OCI-LY3 (cell line): ENCODE measurements at regions not wholly inside any gene's neighbourhood (a gene's known extent, or its start where the extent isn't known, plus 50 kb on each side); places are given as distances from the start of the nearest gene placed in this dataset.

ENCODE experiments used
- H2AFZ ChIP-seq: fragments of 200-600, 300-600 bp; shearing (Covaris generic); 2 replicates; pipeline ENCODE4 v1.6.0; 2014; ENCODE audit warnings: antibody characterized with exemption, low read depth, low read length
- H3K27ac ChIP-seq: fragments of 200-600, 300-600 bp; sonication (generic); 2 replicates; pipeline ENCODE4 v1.5.1; 2014; ENCODE audit warnings: mild to moderate bottlenecking, low read length, moderate library complexity, mixed read lengths
- H3K27me3 ChIP-seq: fragments of 200-600, 300-600 bp; sonication (generic); 2 replicates; pipeline ENCODE4 v1.6.1; 2014; ENCODE audit warnings: low read depth, low read length, mixed read lengths
- H3K36me3 ChIP-seq: fragments of 200-600, 300-600 bp; sonication (generic); replicated peaks from 2 replicates; pipeline ENCODE3; 2014; ENCODE audit warnings: low read depth, low read length, mixed read lengths
- H3K4me1 ChIP-seq: fragments of 300-600, 200-600 bp; sonication (generic); 2 replicates; pipeline ENCODE4 v1.6.1; 2014; ENCODE audit warnings: low read length, mixed read lengths
- H3K4me2 ChIP-seq: fragments of 200-600, 300-600 bp; sonication (generic); 2 replicates; pipeline ENCODE4 v1.6.1; 2014; ENCODE audit warnings: low read length, mixed read lengths
- H3K4me3 ChIP-seq: fragments of 300-600, 200-600 bp; sonication (generic); 2 replicates; pipeline ENCODE4 v1.5.1; 2014; ENCODE audit warnings: antibody characterized with exemption, mild to moderate bottlenecking, low read length, moderate library complexity
- H3K79me2 ChIP-seq: fragments of 300-600, 200-600 bp; shearing (Covaris generic); 2 replicates; pipeline ENCODE4 v1.6.1; 2014; ENCODE audit warnings: mild to moderate bottlenecking, low read length, mixed read lengths
- H3K9ac ChIP-seq: fragments of 300-600, 200-600 bp; shearing (Covaris generic); 2 replicates; pipeline ENCODE4 v1.6.0; 2014; ENCODE audit warnings: mild to moderate bottlenecking, low read length, moderate library complexity
- H3K9me3 ChIP-seq: fragments of 200-600, 300-600 bp; shearing (Covaris generic); 2 replicates; pipeline ENCODE4 v1.6.1; 2014; ENCODE audit warnings: low read length, mixed read lengths; ENCODE audit not compliant: insufficient read depth
- H4K20me1 ChIP-seq: fragments of 200-600, 300-600 bp; sonication (generic); 2 replicates; pipeline ENCODE4 v1.6.1; 2016; ENCODE audit warnings: low read length, mixed read lengths; ENCODE audit not compliant: insufficient read depth
- EZH2phosphoT487 ChIP-seq: fragments of 200-600 bp; shearing (Covaris generic); IDR thresholded peaks from 2 replicates; pipeline ENCODE4 v1.6.1; 2018; ENCODE audit warnings: antibody characterized with exemption, mixed run types, low read depth
- TF ChIP-seq, protein P1 (sequence below): fragments of 200-600, 300-600 bp; sonication (generic); IDR thresholded peaks from 2 replicates; pipeline ENCODE4 v1.5.1; 2014; ENCODE audit warnings: antibody characterized with exemption, low read length, low read depth

DNA sequence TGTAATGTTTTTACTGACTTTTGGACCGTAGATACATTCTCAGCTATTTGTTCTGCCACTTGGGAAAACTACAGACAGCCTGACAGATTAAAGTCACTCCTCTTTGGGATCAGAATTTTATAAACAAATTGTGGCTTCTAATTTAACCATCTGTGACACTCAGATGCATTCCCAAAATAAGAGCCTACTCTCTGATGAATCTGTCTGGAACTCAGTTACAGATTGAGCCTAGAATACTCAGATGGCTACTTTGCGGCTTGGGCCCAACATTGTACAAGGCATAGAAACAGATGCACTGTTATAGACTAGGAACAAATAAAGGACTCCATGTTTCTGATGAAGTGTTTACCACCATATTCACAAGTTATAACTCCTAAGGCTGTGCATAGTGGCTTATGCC, 291.0 kb upstream of the SLITRK6 start:
- H4K20me1 ChIP-seq: no peaks in the 10 kb centered on the region
- no peak overlapping the region for H2AFZ ChIP-seq
- H3K9ac ChIP-seq: no peak overlapping the region

DNA sequence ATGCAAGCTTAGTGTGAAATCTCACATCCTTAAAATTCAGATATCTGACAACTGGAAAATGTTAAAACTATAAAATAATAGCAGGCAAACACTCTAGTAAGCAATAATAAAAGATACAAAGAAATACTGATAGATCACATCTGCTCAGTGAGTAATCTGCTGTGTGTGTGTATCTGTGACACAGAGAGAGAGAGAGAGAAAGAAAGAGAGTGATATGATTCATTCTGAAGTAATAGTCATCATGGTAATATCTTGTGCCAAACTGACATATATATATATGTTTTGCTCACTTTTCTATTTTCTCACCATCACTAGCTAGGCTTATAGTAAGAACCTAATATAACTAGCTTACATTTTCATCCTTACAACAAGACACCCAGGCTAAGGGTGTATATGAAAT, 288.0 kb upstream of the SLITRK6 start:
- Histone ChIP-seq H3K4me1 (peaks cover 3% of the 10 kb centered on the region; the same call in 1 of the 2 replicates), H3K9ac (no peak overlapping the region), H3K27me3 (no peaks in the 10 kb centered on the region), H3K4me3 (no peak overlapping the region), H3K4me2 (no peak overlapping the region), H3K36me3 (no peaks in the 10 kb centered on the region), H3K9me3 (no peaks in the 10 kb centered on the region; the same call in 1 of the 2 replicates), H2AFZ (no peak overlapping the region), H4K20me1 (no peaks in the 10 kb centered on the region), H3K27ac (no peak overlapping the region), H3K79me2 (no peaks in the 10 kb centered on the region)
- no peak for TF ChIP-seq EZH2phosphoT487
- TF ChIP-seq, protein P1, sequence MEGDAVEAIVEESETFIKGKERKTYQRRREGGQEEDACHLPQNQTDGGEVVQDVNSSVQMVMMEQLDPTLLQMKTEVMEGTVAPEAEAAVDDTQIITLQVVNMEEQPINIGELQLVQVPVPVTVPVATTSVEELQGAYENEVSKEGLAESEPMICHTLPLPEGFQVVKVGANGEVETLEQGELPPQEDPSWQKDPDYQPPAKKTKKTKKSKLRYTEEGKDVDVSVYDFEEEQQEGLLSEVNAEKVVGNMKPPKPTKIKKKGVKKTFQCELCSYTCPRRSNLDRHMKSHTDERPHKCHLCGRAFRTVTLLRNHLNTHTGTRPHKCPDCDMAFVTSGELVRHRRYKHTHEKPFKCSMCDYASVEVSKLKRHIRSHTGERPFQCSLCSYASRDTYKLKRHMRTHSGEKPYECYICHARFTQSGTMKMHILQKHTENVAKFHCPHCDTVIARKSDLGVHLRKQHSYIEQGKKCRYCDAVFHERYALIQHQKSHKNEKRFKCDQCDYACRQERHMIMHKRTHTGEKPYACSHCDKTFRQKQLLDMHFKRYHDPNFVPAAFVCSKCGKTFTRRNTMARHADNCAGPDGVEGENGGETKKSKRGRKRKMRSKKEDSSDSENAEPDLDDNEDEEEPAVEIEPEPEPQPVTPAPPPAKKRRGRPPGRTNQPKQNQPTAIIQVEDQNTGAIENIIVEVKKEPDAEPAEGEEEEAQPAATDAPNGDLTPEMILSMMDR: no peak

More for the DNA sequence above, 291.0 kb upstream of the SLITRK6 start:
- no peak for TF ChIP-seq EZH2phosphoT487
- Histone ChIP-seq H3K27me3 (no peaks in the 10 kb centered on the region), H3K4me1 (no peaks in the 10 kb centered on the region), H3K79me2 (no peaks in the 10 kb centered on the region), H3K4me3 (no peak overlapping the region), H3K27ac (no peak overlapping the region), H3K4me2 (no peak overlapping the region), H3K9me3 (no peaks in the 10 kb centered on the region; the same call in 1 of the 2 replicates), H3K36me3 (no peaks in the 10 kb centered on the region)

DNA sequence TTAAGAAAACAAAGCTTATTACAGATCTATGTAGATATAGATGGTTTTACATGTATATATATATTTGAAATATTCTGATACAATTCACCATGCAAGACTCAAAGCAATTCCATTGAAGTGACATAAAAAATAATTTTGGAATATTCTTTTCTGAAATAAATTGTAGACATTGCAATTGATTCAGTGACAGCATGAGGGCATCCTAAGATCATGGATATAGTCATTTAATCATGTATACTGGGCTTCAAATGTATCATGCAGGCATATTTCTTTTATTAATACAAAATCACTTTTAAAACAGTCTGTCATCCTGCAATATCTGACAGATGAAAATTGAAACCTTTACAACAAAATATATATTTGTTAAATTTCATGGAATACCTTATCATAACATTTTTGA, 286.7 kb upstream of the SLITRK6 start:
- no peak for TF ChIP-seq EZH2phosphoT487
- TF ChIP-seq, protein P1: peak; percentile 62
- no peaks in the 10 kb centered on the region for H3K36me3 ChIP-seq
- no peak overlapping the region for H3K4me3 ChIP-seq
- H3K9ac ChIP-seq: no peak overlapping the region
- no peak overlapping the region for H3K27ac ChIP-seq
- no peaks in the 10 kb centered on the region; the same call in 1 of the 2 replicates for H3K9me3 ChIP-seq
- H3K4me1 ChIP-seq: peaks cover 3% of the 10 kb centered on the region; the same call in 1 of the 2 replicates
- no peak overlapping the region for H3K4me2 ChIP-seq
- no peaks in the 10 kb centered on the region for H3K79me2 ChIP-seq
- H3K27me3 ChIP-seq: no peaks in the 10 kb centered on the region
- H4K20me1 ChIP-seq: no peaks in the 10 kb centered on the region
- H2AFZ ChIP-seq: no peak overlapping the region

- no peak for TF ChIP-seq EZH2phosphoT487
- TF ChIP-seq, protein P1: no peak
- Histone ChIP-seq H3K4me1 (peaks cover 3% of the 10 kb centered on the region; the same call in 1 of the 2 replicates), H4K20me1 (no peaks in the 10 kb centered on the region), H3K9ac (no peak overlapping the region), H3K4me2 (no peak overlapping the region), H2AFZ (0 out of 2 replicates have a peak overlapping the region, but pooled peaks have one; percentile 20), H3K36me3 (no peaks in the 10 kb centered on the region), H3K27ac (no peak overlapping the region), H3K79me2 (no peaks in the 10 kb centered on the region), H3K4me3 (no peak overlapping the region), H3K27me3 (no peaks in the 10 kb centered on the region), H3K9me3 (no peaks in the 10 kb centered on the region)
Measured at GRCh38 chr13:86082121-86082520, 282.9 kb upstream of the SLITRK6 start.
